GM12878 (cell line): ENCODE measurements at regions not wholly inside any gene's neighbourhood (a gene's known extent, or its start where the extent isn't known, plus 50 kb on each side); places are given as distances from the start of the nearest gene placed in this dataset.

ENCODE experiments used
- ATAC-seq: fragments of 200-7000 bp; cut with Tn5 transposase; 3 replicates; pipeline ENCODE4 v1.9.1; 2020; ENCODE audit warnings: mild to moderate bottlenecking, moderate library complexity
- BruUV-seq: library from RNA; stranded (reverse); fragments of 400-500 nt; replicated peaks from 2 replicates; lab custom pipeline; 2021; lab: Mats Ljungman, UMichigan
- CTCF ChIA-PET: fragments of 300-600 bp; sonication (Branson Sonifier 250); formaldehyde crosslinking; extraction: SDS; loops from one replicate; lab custom pipeline; 2021; ENCODE audit warnings: inconsistent platforms; lab: Yijun Ruan, JAX
- POLR2A ChIA-PET: fragments of 350-600 bp; formaldehyde crosslinking; extraction: SDS; loops from one replicate; lab custom pipeline; 2021; ENCODE audit warnings: inconsistent platforms; lab: Charles Lee
- RAD21 ChIA-PET: fragments of 300-600 bp; sonication (Branson Sonifier 250); formaldehyde crosslinking; loops from one replicate; lab custom pipeline; 2023; ENCODE audit warnings: antibody characterized with exemption; ENCODE audit not compliant: unreplicated experiment; lab: Charles Lee
- SMC1A ChIA-PET: fragments of 300-600 bp; sonication (Branson Sonifier 250); formaldehyde crosslinking; loops from one replicate; lab custom pipeline; 2023; ENCODE audit not compliant: unreplicated experiment, uncharacterized antibody; lab: Charles Lee
- DNase-seq: peaks from one replicate; pipeline ENCODE4 v3.0.0-alpha.2; 2011; ENCODE audit warnings: low read depth, low spot score
- FAIRE-seq: peaks from 3 replicates; lab custom pipeline; 2011; peaks lifted over from hg19 to GRCh38; lab: Jason Lieb, UNC
- H2AFZ ChIP-seq: 2 replicates; pipeline ENCODE4 v1.6.0; 2011; ENCODE audit warnings: low read depth, low read length, control low read depth; ENCODE audit not compliant: control insufficient read depth
- H3K27ac ChIP-seq: 2 replicates; pipeline ENCODE4 v1.5.1; 2011; ENCODE audit warnings: control low read depth; ENCODE audit not compliant: control insufficient read depth, insufficient read depth
- H3K27me3 ChIP-seq, 2 experiments: replicated peaks in 1 of 2; 2 replicates each; pipeline versions ENCODE4 v1.6.0 to v1.6.1; 2011; ENCODE audit warnings: low read length in 1 of 2; ENCODE audit not compliant: control insufficient read depth in 2 of 2, insufficient read depth in 2 of 2
- H3K36me3 ChIP-seq, 2 experiments: 2 replicates each; pipeline ENCODE4 v1.5.1; 2011; ENCODE audit warnings: low read length in 1 of 2; ENCODE audit not compliant: control insufficient read depth in 2 of 2, insufficient read depth in 2 of 2
- H3K4me1 ChIP-seq: 2 replicates; pipeline ENCODE4 v1.6.1; 2011; ENCODE audit warnings: mild to moderate bottlenecking, low read length, moderate library complexity, mixed read lengths; ENCODE audit not compliant: control insufficient read depth, insufficient read depth
- H3K4me2 ChIP-seq: 2 replicates; pipeline ENCODE4 v1.6.0; 2011; ENCODE audit warnings: control low read depth; ENCODE audit not compliant: control insufficient read depth, insufficient read depth
- H3K4me3 ChIP-seq: fragments of 200-600 bp; sonication (generic); 2 replicates; pipeline ENCODE4 v1.5.1; 2016
- H3K79me2 ChIP-seq: 2 replicates; pipeline ENCODE4 v1.6.0; 2011; ENCODE audit warnings: low read length; ENCODE audit not compliant: control insufficient read depth, insufficient read depth
- H3K9ac ChIP-seq: 2 replicates; pipeline ENCODE4 v1.8.0; 2011; ENCODE audit warnings: low read length, control low read depth, mixed read lengths; ENCODE audit not compliant: control insufficient read depth, insufficient read depth
- H3K9me3 ChIP-seq: replicated peaks from 3 replicates; pipeline ENCODE4 v1.5.1; 2011; ENCODE audit warnings: mild to moderate bottlenecking, low read length; ENCODE audit not compliant: control insufficient read depth, insufficient read depth
- H4K20me1 ChIP-seq: 2 replicates; pipeline ENCODE4 v1.6.0; 2011; ENCODE audit not compliant: control insufficient read depth, insufficient read depth
- ATF7 ChIP-seq: fragments of 450-650 bp; IDR thresholded peaks from 2 replicates; pipeline ENCODE4 v1.6.1; 2016; ENCODE audit warnings: low read depth, mild to moderate bottlenecking
- BACH1 ChIP-seq: fragments of 450-650 bp; IDR thresholded peaks from 2 replicates; pipeline ENCODE4 v1.6.1; 2017; ENCODE audit warnings: mild to moderate bottlenecking, borderline replicate concordance
- CBFB ChIP-seq: IDR thresholded peaks from 2 replicates; pipeline ENCODE4 v1.6.1; 2016; ENCODE audit warnings: antibody characterized with exemption, low read depth
- CEBPB ChIP-seq, 2 experiments: fragments of 150-350 bp in 1 of 2; IDR thresholded peaks; 2 replicates each; pipeline ENCODE4 v1.6.1; 2012 to 2014; ENCODE audit warnings: low read depth in 2 of 2, low read length in 2 of 2, borderline replicate concordance in 1 of 2, inconsistent platforms in 1 of 2
- GABPA ChIP-seq: IDR thresholded peaks from 2 replicates; pipeline ENCODE4 v1.6.1; 2014; ENCODE audit warnings: antibody characterized with exemption, low read depth, mild to moderate bottlenecking, inconsistent platforms
- KLF5 ChIP-seq: fragments of 450-650 bp; IDR thresholded peaks from 2 replicates; pipeline ENCODE4 v1.6.1; 2014; ENCODE audit warnings: mild to moderate bottlenecking; ENCODE audit not compliant: partially characterized antibody
- MTA2 ChIP-seq: fragments of 450-650 bp; IDR thresholded peaks from 2 replicates; pipeline ENCODE4 v1.6.1; 2016; ENCODE audit warnings: low read depth, mild to moderate bottlenecking, moderate library complexity
- NFYA ChIP-seq: IDR thresholded peaks from 2 replicates; pipeline ENCODE4 v1.6.1; 2011; ENCODE audit warnings: low read depth, mild to moderate bottlenecking, low read length, improper control_type of control experiment, borderline replicate concordance
- SREBF2 ChIP-seq: IDR thresholded peaks from 2 replicates; pipeline ENCODE4 v1.6.1; 2012; ENCODE audit warnings: mild to moderate bottlenecking, low read length
- SRF ChIP-seq, 2 experiments: IDR thresholded peaks; 2 replicates each; pipeline ENCODE4 v1.6.1; 2011; ENCODE audit warnings: low read depth in 2 of 2, low read length in 2 of 2, mild to moderate bottlenecking in 1 of 2, moderate library complexity in 1 of 2
- ZBED1 ChIP-seq: IDR thresholded peaks from 2 replicates; pipeline ENCODE4 v1.6.1; 2016; ENCODE audit warnings: borderline replicate concordance
- ZBTB4 ChIP-seq: fragments of 450-650 bp; formaldehyde crosslinking; IDR thresholded peaks from 2 replicates; pipeline ENCODE4 v1.4.0; 2022; ENCODE audit warnings: mild to moderate bottlenecking, moderate library complexity
- ZNF274 ChIP-seq: IDR thresholded peaks from one replicate; pipeline ENCODE4 v1.8.0; 2011; ENCODE audit not compliant: insufficient read length, insufficient read depth
- ZNF622 ChIP-seq: fragments of 450-650 bp; IDR thresholded peaks from 2 replicates; pipeline ENCODE4 v1.6.1; 2017; ENCODE audit warnings: mild to moderate bottlenecking, inconsistent platforms
- WGBS: methylation state at CpG from one replicate; pipeline ENCODE4 v1.1.6; 2016; ENCODE audit warnings: low lambda C conversion rate; ENCODE audit not compliant: insufficient replicate concordance, insufficient coverage; ENCODE audit errors: missing lambda C conversion rate; 5-methylcytosine and 5-hydroxymethylcytosine counted together
- in situ Hi-C: fragments of 300-500 bp; cut with MboI; formaldehyde crosslinking; loops from 9 replicates; pipeline ENCODE4 v1.14.3; 2018; ENCODE audit warnings: mixed read lengths
- intact Hi-C: fragments of 100-400 bp; cut with micrococcal nuclease; formaldehyde crosslinking; loops from one replicate; pipeline ENCODE4 v1.14.2; 2022; ENCODE audit not compliant: unreplicated experiment

- TF ChIP-seq MTA2 (no peak), GABPA (no peak), ZBTB4 (no peak), ZNF622 (no peak), ATF7 (no peak), KLF5 (no peak)
These were observed 135.5 kb upstream of the SPACA1 start (continued) for GRCh38 chr6:87912102-87912501.

- H3K4me2 ChIP-seq, result no peak overlapping the region
- ChIA-PET POLR2A (interaction anchor here (0.7 kb wide), 1 partner anchor 8 kb away, joined by 3 read pairs; no protein-coding TSS in a partner anchor), SMC1A (interaction anchor here (1.1 to 12.3 kb wide), 8 partner anchors 8 to 196 kb away, joined by 3 to 203 read pairs (median 8); no protein-coding TSS in a partner anchor), CTCF (interaction anchor here (0.9 to 6.7 kb wide), 8 partner anchors 7 to 517 kb away, joined by 3 to 51 read pairs (median 6); no protein-coding TSS in a partner anchor), RAD21 (interaction anchor here (0.9 to 6.7 kb wide), 4 partner anchors 8 to 78 kb away, joined by 3 to 79 read pairs (median 22); no protein-coding TSS in a partner anchor)
- ATAC-seq (no peak), FAIRE-seq (no peak), DNase-seq (no peak)
- WGBS, result 87% methylated on average over 8 of the region's 8 CpGs
- intact Hi-C loops, result loop anchor here (5.0 kb wide), 1 partner anchor 213 kb away; no protein-coding TSS in a partner anchor
- TF ChIP-seq CBFB (no peak), SREBF2 (no peak), NFYA (no peak), SRF (IDR thresholded peaks at IDR 0.05; ENCODE audit: low read depth in 2 of 2, low read length in 2 of 2) (no peak), ZNF274 (no peak), ZBED1 (no peak), CEBPB (IDR thresholded peaks at IDR 0.05; ENCODE audit: borderline replicate concordance in 1 of 2, low read depth in 2 of 2, low read length in 2 of 2) (no peak), BACH1 (no peak), KLF5 (no peak)
- no peak overlapping the region for H3K4me3 ChIP-seq
- no peaks in the 10 kb centered on the region for H3K27me3 ChIP-seq
- peaks cover 4% of the 10 kb centered on the region; the same call in 2 of the 3 replicates for H3K9me3 ChIP-seq
- no peaks in the 10 kb centered on the region for H4K20me1 ChIP-seq
- H3K27ac ChIP-seq, result no peak overlapping the region
- in situ Hi-C loops, result no loop called here
- no peak overlapping the region for H3K9ac ChIP-seq
- H3K4me1 ChIP-seq, result peaks cover 36% of the 10 kb centered on the region
- no peak overlapping the region for H2AFZ ChIP-seq
- BruUV-seq, result no TSS peak
- no peaks in the 10 kb centered on the region for H3K79me2 ChIP-seq
- no peaks in the 10 kb centered on the region for H3K36me3 ChIP-seq
These were observed 137.8 kb upstream of the SPACA1 start for GRCh38 chr6:87909849-87910248.
